Glomerular visceral epithelial cell (primary cell): ENCODE measurements at regions not wholly inside any gene's neighbourhood (a gene's known extent, or its start where the extent isn't known, plus 50 kb on each side); places are given as distances from the start of the nearest gene placed in this dataset.

ENCODE experiments used
- DNase-seq: peaks from one replicate; pipeline ENCODE4 v3.0.0-alpha.2; 2016; ENCODE audit errors: extremely low spot score

- DNase-seq = no peak
Measured at GRCh38 chr2:78568782-78569373, 456.6 kb upstream of the REG3G start.

GRCh38 chr2:78576409-78576808 is 449.1 kb upstream of the REG3G start:
- no peak for DNase-seq

GRCh38 chr2:78585871-78586270 is 439.6 kb upstream of the REG3G start:
- no peak for DNase-seq

- DNase-seq = no peak
Measured at GRCh38 chr2:78586316-78586715, 439.2 kb upstream of the REG3G start.

- no peak for DNase-seq
Measured at GRCh38 chr2:78589871-78590270, 435.6 kb upstream of the REG3G start.

- DNase-seq = no peak
Measured at GRCh38 chr2:78592491-78592890, 433.0 kb upstream of the REG3G start.

- no peak for DNase-seq
Measured at GRCh38 chr2:78601113-78601512, 424.4 kb upstream of the REG3G start.

- DNase-seq = no peak
Measured at GRCh38 chr2:78602862-78603261, 422.6 kb upstream of the REG3G start.

- DNase-seq = no peak
Measured at GRCh38 chr2:78606895-78607294, 418.6 kb upstream of the REG3G start.

- DNase-seq = no peak
Measured at GRCh38 chr2:78614726-78615125, 410.8 kb upstream of the REG3G start.

- no peak for DNase-seq
Measured at GRCh38 chr2:78615956-78616355, 409.5 kb upstream of the REG3G start.

- no peak for DNase-seq
Measured at GRCh38 chr2:78634425-78634824, 391.1 kb upstream of the REG3G start.

- DNase-seq = peak; percentile 29
Measured at GRCh38 chr2:78644854-78645253, 380.6 kb upstream of the REG3G start.

- no peak for DNase-seq
Measured at GRCh38 chr2:78646533-78647364, 378.8 kb upstream of the REG3G start.

- DNase-seq = no peak
Measured at GRCh38 chr2:78648558-78648957, 376.9 kb upstream of the REG3G start.

GRCh38 chr2:78654941-78655340 is 370.6 kb upstream of the REG3G start:
- no peak for DNase-seq

- DNase-seq = no peak
Measured at GRCh38 chr2:78676921-78677696, 348.4 kb upstream of the REG3G start.

- DNase-seq = no peak
Measured at GRCh38 chr2:78677774-78678173, 347.7 kb upstream of the REG3G start.

- no peak for DNase-seq
Measured at GRCh38 chr2:78681386-78681785, 344.1 kb upstream of the REG3G start.

- DNase-seq = peak; percentile 7
Measured at GRCh38 chr2:78682781-78683180, 342.7 kb upstream of the REG3G start.

- no peak for DNase-seq
Measured at GRCh38 chr2:78686625-78687153, 338.8 kb upstream of the REG3G start.

- no peak for DNase-seq
Measured at GRCh38 chr2:78699696-78700095, 325.8 kb upstream of the REG3G start.
